HL-60 (cell line): ENCODE measurements at regions not wholly inside any gene's neighbourhood (a gene's known extent, or its start where the extent isn't known, plus 50 kb on each side); places are given as distances from the start of the nearest gene placed in this dataset.

Experiments used
- DNase-seq, 2 experiments: peaks; one replicate each; pipeline ENCODE4 v3.0.0-alpha.2; 2010 to 2020; ENCODE audit warnings: low read depth in 1 of 2, low spot score in 1 of 2
- H3K27ac ChIP-seq: fragments of 250-450 bp; sonication (Bioruptor Pico); replicated peaks from 2 replicates; pipeline ENCODE4 v1.5.1; 2020; ENCODE audit warnings: mild to moderate bottlenecking, moderate library complexity
- H3K27me3 ChIP-seq: fragments of 250-450 bp; sonication (Bioruptor Pico); 2 replicates; pipeline ENCODE4 v1.5.1; 2021; ENCODE audit warnings: mild to moderate bottlenecking, moderate library complexity; ENCODE audit not compliant: insufficient read depth, poor library complexity, severe bottlenecking
- H3K4me3 ChIP-seq: replicated peaks from 2 replicates; pipeline ENCODE4 v1.5.1; 2011; ENCODE audit warnings: mild to moderate bottlenecking, control low read depth, low read length; ENCODE audit not compliant: insufficient read depth
- CTCF ChIP-seq: IDR thresholded peaks from one replicate; pipeline ENCODE4 v1.5.1; 2011; ENCODE audit warnings: low read length, control low read depth, inconsistent platforms; ENCODE audit not compliant: insufficient read depth
- GABPA ChIP-seq: IDR thresholded peaks from 2 replicates; pipeline ENCODE4 v1.6.1; 2012; ENCODE audit warnings: low read depth
- POLR2AphosphoS5 ChIP-seq: IDR thresholded peaks from 2 replicates; pipeline ENCODE4 v1.6.1; 2012; ENCODE audit warnings: low read depth
- SPI1 ChIP-seq: IDR thresholded peaks from 2 replicates; pipeline ENCODE4 v1.6.1; 2012; ENCODE audit warnings: low read depth, mild to moderate bottlenecking, borderline replicate concordance
- TF ChIP-seq, protein P1 (sequence below): IDR thresholded peaks from 2 replicates; pipeline ENCODE4 v1.6.1; 2012; ENCODE audit warnings: low read depth; ENCODE audit not compliant: insufficient replicate concordance

DNA sequence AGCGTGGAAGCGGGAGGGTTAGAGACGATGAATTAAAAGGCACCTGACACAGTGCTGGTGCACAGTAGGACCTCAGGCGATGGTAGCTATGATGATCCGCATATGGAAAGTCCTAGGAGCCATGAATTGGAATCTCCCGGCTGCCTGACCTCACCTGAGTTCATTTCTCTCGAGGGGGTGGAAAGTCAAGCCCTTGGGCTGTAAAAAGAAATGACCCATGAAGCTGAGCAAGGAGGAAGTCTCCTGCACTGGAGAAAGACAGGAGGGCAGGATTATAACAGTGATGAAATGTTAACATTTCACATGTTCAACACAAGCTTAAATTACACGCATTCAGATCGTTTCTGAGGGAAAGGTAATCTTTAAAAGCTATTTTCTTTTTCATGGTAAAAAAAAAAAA is 481.2 kb downstream of the MATN1 start:
- Histone ChIP-seq H3K4me3 (no peak overlapping the region), H3K27ac (no peak overlapping the region), H3K27me3 (no peaks in the 10 kb centered on the region)
- TF ChIP-seq CTCF (no peak), GABPA (no peak), POLR2AphosphoS5 (no peak), SPI1 (no peak)
- TF ChIP-seq, protein P1, sequence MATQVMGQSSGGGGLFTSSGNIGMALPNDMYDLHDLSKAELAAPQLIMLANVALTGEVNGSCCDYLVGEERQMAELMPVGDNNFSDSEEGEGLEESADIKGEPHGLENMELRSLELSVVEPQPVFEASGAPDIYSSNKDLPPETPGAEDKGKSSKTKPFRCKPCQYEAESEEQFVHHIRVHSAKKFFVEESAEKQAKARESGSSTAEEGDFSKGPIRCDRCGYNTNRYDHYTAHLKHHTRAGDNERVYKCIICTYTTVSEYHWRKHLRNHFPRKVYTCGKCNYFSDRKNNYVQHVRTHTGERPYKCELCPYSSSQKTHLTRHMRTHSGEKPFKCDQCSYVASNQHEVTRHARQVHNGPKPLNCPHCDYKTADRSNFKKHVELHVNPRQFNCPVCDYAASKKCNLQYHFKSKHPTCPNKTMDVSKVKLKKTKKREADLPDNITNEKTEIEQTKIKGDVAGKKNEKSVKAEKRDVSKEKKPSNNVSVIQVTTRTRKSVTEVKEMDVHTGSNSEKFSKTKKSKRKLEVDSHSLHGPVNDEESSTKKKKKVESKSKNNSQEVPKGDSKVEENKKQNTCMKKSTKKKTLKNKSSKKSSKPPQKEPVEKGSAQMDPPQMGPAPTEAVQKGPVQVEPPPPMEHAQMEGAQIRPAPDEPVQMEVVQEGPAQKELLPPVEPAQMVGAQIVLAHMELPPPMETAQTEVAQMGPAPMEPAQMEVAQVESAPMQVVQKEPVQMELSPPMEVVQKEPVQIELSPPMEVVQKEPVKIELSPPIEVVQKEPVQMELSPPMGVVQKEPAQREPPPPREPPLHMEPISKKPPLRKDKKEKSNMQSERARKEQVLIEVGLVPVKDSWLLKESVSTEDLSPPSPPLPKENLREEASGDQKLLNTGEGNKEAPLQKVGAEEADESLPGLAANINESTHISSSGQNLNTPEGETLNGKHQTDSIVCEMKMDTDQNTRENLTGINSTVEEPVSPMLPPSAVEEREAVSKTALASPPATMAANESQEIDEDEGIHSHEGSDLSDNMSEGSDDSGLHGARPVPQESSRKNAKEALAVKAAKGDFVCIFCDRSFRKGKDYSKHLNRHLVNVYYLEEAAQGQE = no peak
- DNase-seq = no peak

GRCh38 chr1:30241681-30242080 is 481.7 kb downstream of the MATN1 start:
- Histone ChIP-seq H3K27ac (no peak overlapping the region), H3K4me3 (no peak overlapping the region), H3K27me3 (no peaks in the 10 kb centered on the region)
- TF ChIP-seq GABPA (no peak), POLR2AphosphoS5 (no peak), CTCF (no peak), SPI1 (no peak)
- TF ChIP-seq, protein P1 = no peak
- no peak for DNase-seq

DNA sequence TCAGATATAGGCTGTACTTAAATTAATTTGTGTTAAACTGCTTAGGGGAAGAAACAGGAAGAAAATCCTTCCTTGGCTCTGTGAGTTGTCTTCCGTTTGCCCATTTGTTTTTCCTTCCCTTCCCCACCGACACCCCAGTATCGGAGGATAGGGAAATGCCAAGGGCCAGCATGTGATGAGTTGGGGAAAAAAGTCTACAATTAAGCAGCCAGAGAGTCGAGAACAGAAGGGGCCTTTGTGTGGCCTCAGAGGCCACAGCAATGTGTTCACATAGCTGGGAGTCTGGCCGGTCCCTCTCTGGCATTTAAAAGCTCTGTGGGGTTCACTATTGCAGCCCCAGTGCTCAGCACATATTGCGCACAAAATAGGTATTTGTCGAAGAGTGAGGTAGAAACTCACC is 489.3 kb downstream of the MATN1 start:
- no peak for TF ChIP-seq SPI1
- no peak for TF ChIP-seq POLR2AphosphoS5
- TF ChIP-seq GABPA = no peak
- no peak for TF ChIP-seq CTCF
- no peak for DNase-seq
- H3K4me3 ChIP-seq = no peak overlapping the region
- no peaks in the 10 kb centered on the region for H3K27me3 ChIP-seq
- H3K27ac ChIP-seq = no peak overlapping the region

GRCh38 chr1:30232288-30232899 is 491.0 kb downstream of the MATN1 start:
- no peaks in the 10 kb centered on the region for H3K27me3 ChIP-seq
- TF ChIP-seq SPI1 (no peak), GABPA (no peak), CTCF (no peak), POLR2AphosphoS5 (no peak)
- TF ChIP-seq, protein P1 = no peak
- peak in 1 of 2 experiments; percentile 7 for DNase-seq

More at GRCh38 chr1:30232288-30232899, 491.0 kb downstream of the MATN1 start:
- H3K27ac ChIP-seq = no peak overlapping the region
- no peak overlapping the region for H3K4me3 ChIP-seq
